SK-N-SH (cell line): ENCODE measurements at regions not wholly inside any gene's neighbourhood (a gene's known extent, or its start where the extent isn't known, plus 50 kb on each side); places are given as distances from the start of the nearest gene placed in this dataset.

Experiments used
- CTCF ChIA-PET: fragments of 300-600, 350-600 bp; formaldehyde crosslinking; extraction: SDS; loops from one replicate; lab custom pipeline; 2021; lab: Yijun Ruan, JAX
- POLR2A ChIA-PET: fragments of 350-600 bp; sonication (Branson Sonifier 250); formaldehyde crosslinking; extraction: SDS; loops from one replicate; lab custom pipeline; 2020; ENCODE audit warnings: antibody characterized with exemption, inconsistent platforms; lab: Yijun Ruan, JAX
- DNase-seq: peaks from one replicate; pipeline ENCODE4 v3.0.0; 2012
- H2AFZ ChIP-seq: fragments of 200-600 bp; sonication (generic); 2 replicates; pipeline ENCODE4 v1.8.1; 2016; ENCODE audit warnings: antibody characterized with exemption, mild to moderate bottlenecking, low read depth
- H3F3A ChIP-seq: fragments of 200-600 bp; sonication (generic); replicated peaks from 2 replicates; pipeline ENCODE3; 2016; ENCODE audit warnings: antibody characterized with exemption, mild to moderate bottlenecking; ENCODE audit not compliant: insufficient read depth
- H3K27ac ChIP-seq, 2 experiments: fragments of 200-500 bp in 1 of 2; fragments of 200-600 bp in 1 of 2; sonication (Bioruptor generic) in 1 of 2; sonication (generic), shearing (Covaris generic) in 1 of 2; 2 replicates each; pipeline versions ENCODE4 v1.5.1 to v1.6.1; 2014 to 2016; ENCODE audit warnings: low read depth in 2 of 2, inconsistent platforms in 1 of 2, low read length in 1 of 2, mild to moderate bottlenecking in 1 of 2, mixed read lengths in 1 of 2
- H3K27me3 ChIP-seq: fragments of 200-600 bp; sonication (generic), shearing (Covaris generic); 2 replicates; pipeline ENCODE4 v1.6.1; 2016; ENCODE audit warnings: mixed run types; ENCODE audit not compliant: insufficient read depth
- H3K36me3 ChIP-seq, 2 experiments: fragments of 200-500 bp in 1 of 2; fragments of 200-600 bp in 1 of 2; sonication (Bioruptor generic) in 1 of 2; sonication (generic) in 1 of 2; replicated peaks in 1 of 2; 2 replicates each; pipeline versions ENCODE3 to v1.5.1; 2014 to 2016; ENCODE audit warnings: low read length in 1 of 2, mild to moderate bottlenecking in 1 of 2; ENCODE audit not compliant: insufficient read depth in 2 of 2, control insufficient read depth in 1 of 2
- H3K4me1 ChIP-seq, 2 experiments: fragments of 200-500 bp in 1 of 2; fragments of 200-600 bp in 1 of 2; sonication (Bioruptor generic) in 1 of 2; sonication (generic), shearing (Covaris generic) in 1 of 2; 2 replicates each; pipeline versions ENCODE4 v1.5.1 to v1.6.1; 2014 to 2016; ENCODE audit warnings: low read depth in 1 of 2, low read length in 1 of 2, mixed run types in 1 of 2; ENCODE audit not compliant: insufficient read depth in 2 of 2, control insufficient read depth in 1 of 2
- H3K4me2 ChIP-seq: fragments of 200-600 bp; sonication (generic), shearing (Covaris generic); 2 replicates; pipeline ENCODE4 v1.6.1; 2017; ENCODE audit warnings: mixed run types
- H3K4me3 ChIP-seq, 2 experiments: fragments of 200-500 bp in 1 of 2; fragments of 200-600 bp in 1 of 2; sonication (Bioruptor generic) in 1 of 2; sonication (generic), shearing (Covaris generic) in 1 of 2; 2 replicates each; pipeline versions ENCODE4 v1.5.1 to v1.8.1; 2014 to 2016; ENCODE audit warnings: low read depth in 2 of 2, inconsistent platforms in 1 of 2, low read length in 1 of 2, mild to moderate bottlenecking in 1 of 2, mixed read lengths in 1 of 2, moderate library complexity in 1 of 2
- H3K79me2 ChIP-seq: fragments of 200-600 bp; sonication (generic); 2 replicates; pipeline ENCODE4 v1.8.1; 2017; ENCODE audit warnings: mild to moderate bottlenecking; ENCODE audit not compliant: insufficient read depth
- H3K9ac ChIP-seq: fragments of 200-600 bp; sonication (generic); 2 replicates; pipeline ENCODE4 v1.6.1; 2017; ENCODE audit warnings: mixed run types
- H3K9me2 ChIP-seq: fragments of 200-600 bp; sonication (generic); 2 replicates; pipeline ENCODE4 v1.6.1; 2017; ENCODE audit warnings: mixed run types
- H3K9me3 ChIP-seq: fragments of 200-600 bp; sonication (generic); 2 replicates; pipeline ENCODE4 v1.6.1; 2017; ENCODE audit warnings: mixed run types, mild to moderate bottlenecking, moderate library complexity
- H4K20me1 ChIP-seq: fragments of 200-600 bp; sonication (generic); 2 replicates; pipeline ENCODE4 v1.6.1; 2017; ENCODE audit warnings: mild to moderate bottlenecking, mixed run types; ENCODE audit not compliant: insufficient read depth
- CHD2 ChIP-seq: fragments of 150-350 bp; IDR thresholded peaks from 2 replicates; pipeline ENCODE4 v1.6.1; 2018; ENCODE audit warnings: low read length; ENCODE audit not compliant: partially characterized antibody
- ELF1 ChIP-seq: IDR thresholded peaks from 2 replicates; pipeline ENCODE4 v1.4.0; 2012
- EP300 ChIP-seq, 2 experiments: IDR thresholded peaks; 2 replicates each; pipeline versions ENCODE4 v1.4.0 to v1.6.1; 2012; ENCODE audit warnings: borderline replicate concordance in 1 of 2, low read depth in 1 of 2, low read length in 1 of 2
- FOSL2 ChIP-seq: IDR thresholded peaks from 2 replicates; pipeline ENCODE4 v1.4.0; 2012; ENCODE audit warnings: low read depth, mild to moderate bottlenecking, moderate library complexity, borderline replicate concordance
- FOXJ3 ChIP-seq: sonication (generic); formaldehyde crosslinking; IDR thresholded peaks from 2 replicates; pipeline ENCODE4 v1.5.1; 2020; ENCODE audit warnings: mild to moderate bottlenecking, missing genetic modification reagents
- FOXM1 ChIP-seq: IDR thresholded peaks from 2 replicates; pipeline ENCODE4 v1.4.0; 2012; ENCODE audit warnings: low read depth, mild to moderate bottlenecking
- MAX ChIP-seq: IDR thresholded peaks from 2 replicates; pipeline ENCODE4 v1.4.0; 2012; ENCODE audit warnings: low read depth
- MEF2A ChIP-seq: IDR thresholded peaks from 2 replicates; pipeline ENCODE4 v1.4.0; 2012; ENCODE audit warnings: low read depth, borderline replicate concordance
- MXI1 ChIP-seq: IDR thresholded peaks from 2 replicates; pipeline ENCODE4 v1.6.1; 2012; ENCODE audit warnings: mild to moderate bottlenecking, low read depth, low read length, improper control_type of control experiment
- NFIC ChIP-seq: IDR thresholded peaks from 2 replicates; pipeline ENCODE4 v1.4.0; 2012; ENCODE audit warnings: borderline replicate concordance
- RAD21 ChIP-seq: IDR thresholded peaks from 2 replicates; pipeline ENCODE4 v1.6.1; 2012; ENCODE audit warnings: mild to moderate bottlenecking, low read length
- REST ChIP-seq: IDR thresholded peaks from 2 replicates; pipeline ENCODE4 v1.6.1; 2012; ENCODE audit warnings: mild to moderate bottlenecking, low read depth, low read length, moderate library complexity
- RFX5 ChIP-seq: IDR thresholded peaks from 2 replicates; pipeline ENCODE4 v1.6.1; 2012; ENCODE audit warnings: mild to moderate bottlenecking, improper control_type of control experiment, low read length
- RXRA ChIP-seq: IDR thresholded peaks from 2 replicates; pipeline ENCODE4 v1.4.0; 2012; ENCODE audit warnings: low read depth, mild to moderate bottlenecking, borderline replicate concordance
- SMC3 ChIP-seq: IDR thresholded peaks from 2 replicates; pipeline ENCODE4 v1.6.1; 2012; ENCODE audit warnings: low read depth, low read length, improper control_type of control experiment
- TAF1 ChIP-seq: IDR thresholded peaks from 2 replicates; pipeline ENCODE4 v1.6.1; 2012; ENCODE audit warnings: low read depth, mild to moderate bottlenecking, low read length, moderate library complexity, borderline replicate concordance
- USF1 ChIP-seq: IDR thresholded peaks from 2 replicates; pipeline ENCODE4 v1.4.0; 2012; ENCODE audit warnings: low read depth, borderline replicate concordance
- YY1 ChIP-seq: IDR thresholded peaks from 2 replicates; pipeline ENCODE4 v1.4.0; 2012; ENCODE audit warnings: low read depth, mild to moderate bottlenecking
- WGBS: methylation state at CpG from one replicate; pipeline ENCODE4 v1.1.6; 2017; ENCODE audit warnings: low lambda C conversion rate; 5-methylcytosine and 5-hydroxymethylcytosine counted together
- TF ChIP-seq, protein P1 (sequence below): fragments of 200-600 bp; sonication (generic); IDR thresholded peaks from 2 replicates; pipeline ENCODE4 v1.6.1; 2017; ENCODE audit warnings: antibody characterized with exemption, mild to moderate bottlenecking, moderate library complexity
- TF ChIP-seq, protein P2 (sequence below): fragments of 150-350 bp; IDR thresholded peaks from 2 replicates; pipeline ENCODE4 v1.6.1; 2017; ENCODE audit warnings: antibody characterized with exemption, low read length, low read depth, borderline replicate concordance

- TF ChIP-seq MXI1, result no peak
- no peak for TF ChIP-seq FOXM1
- TF ChIP-seq RXRA, result no peak
Observed at GRCh38 chr3:3532508-3532907, 266.7 kb upstream of the LRRN1 start (continued).

DNA sequence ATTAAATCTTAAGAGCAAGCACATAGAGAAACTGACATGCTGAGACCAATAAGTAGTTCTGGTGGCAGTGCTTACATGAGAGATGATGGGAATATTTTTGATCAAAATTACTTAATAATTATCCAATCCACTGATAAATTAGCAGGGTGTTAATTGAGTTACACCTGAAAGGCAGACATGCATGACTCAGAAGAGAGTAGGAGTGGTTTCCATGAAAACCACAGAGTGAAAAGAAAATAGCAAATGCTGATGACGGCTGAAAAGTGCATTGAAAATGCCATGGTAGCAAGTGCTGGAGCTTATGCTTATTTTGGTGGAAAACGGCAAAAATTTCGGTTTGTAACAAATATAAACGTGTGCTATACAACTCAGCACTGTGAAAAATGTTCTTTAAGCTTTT lies 267.8 kb upstream of the LRRN1 start:
- no peak overlapping the region for H3K4me3 ChIP-seq
- no peaks in the 10 kb centered on the region for H3K79me2 ChIP-seq
- no peaks in the 10 kb centered on the region for H3K27me3 ChIP-seq
- no peaks in the 10 kb centered on the region for H4K20me1 ChIP-seq
- no peaks in the 10 kb centered on the region for H3K36me3 ChIP-seq
- no peak overlapping the region for H2AFZ ChIP-seq
- no peak overlapping the region for H3K27ac ChIP-seq
- no peak for DNase-seq
- no peaks in the 10 kb centered on the region for H3K4me1 ChIP-seq
- H3F3A ChIP-seq, result no peaks in the 10 kb centered on the region
- no peak overlapping the region for H3K9ac ChIP-seq
- H3K9me2 ChIP-seq, result no peaks in the 10 kb centered on the region
- no peak for TF ChIP-seq NFIC
- no peak for TF ChIP-seq FOXJ3 (CRISPR knock-in tag)
- no peak for TF ChIP-seq RAD21
- TF ChIP-seq SMC3, result no peak
- no peak for TF ChIP-seq MAX
- TF ChIP-seq MEF2A, result no peak
- TF ChIP-seq FOXM1, result no peak
- TF ChIP-seq USF1, result no peak
- no peak for TF ChIP-seq FOSL2
- TF ChIP-seq CHD2, result no peak
- TF ChIP-seq TAF1, result no peak
- no peak for TF ChIP-seq ELF1
- TF ChIP-seq, protein P1, sequence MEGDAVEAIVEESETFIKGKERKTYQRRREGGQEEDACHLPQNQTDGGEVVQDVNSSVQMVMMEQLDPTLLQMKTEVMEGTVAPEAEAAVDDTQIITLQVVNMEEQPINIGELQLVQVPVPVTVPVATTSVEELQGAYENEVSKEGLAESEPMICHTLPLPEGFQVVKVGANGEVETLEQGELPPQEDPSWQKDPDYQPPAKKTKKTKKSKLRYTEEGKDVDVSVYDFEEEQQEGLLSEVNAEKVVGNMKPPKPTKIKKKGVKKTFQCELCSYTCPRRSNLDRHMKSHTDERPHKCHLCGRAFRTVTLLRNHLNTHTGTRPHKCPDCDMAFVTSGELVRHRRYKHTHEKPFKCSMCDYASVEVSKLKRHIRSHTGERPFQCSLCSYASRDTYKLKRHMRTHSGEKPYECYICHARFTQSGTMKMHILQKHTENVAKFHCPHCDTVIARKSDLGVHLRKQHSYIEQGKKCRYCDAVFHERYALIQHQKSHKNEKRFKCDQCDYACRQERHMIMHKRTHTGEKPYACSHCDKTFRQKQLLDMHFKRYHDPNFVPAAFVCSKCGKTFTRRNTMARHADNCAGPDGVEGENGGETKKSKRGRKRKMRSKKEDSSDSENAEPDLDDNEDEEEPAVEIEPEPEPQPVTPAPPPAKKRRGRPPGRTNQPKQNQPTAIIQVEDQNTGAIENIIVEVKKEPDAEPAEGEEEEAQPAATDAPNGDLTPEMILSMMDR, result no peak
- TF ChIP-seq YY1, result no peak
- TF ChIP-seq EP300 (IDR thresholded peaks at IDR 0.05; ENCODE audit: borderline replicate concordance in 1 of 2, low read depth in 1 of 2, low read length in 1 of 2), result no peak
- no peak for TF ChIP-seq RFX5
- TF ChIP-seq, protein P2, sequence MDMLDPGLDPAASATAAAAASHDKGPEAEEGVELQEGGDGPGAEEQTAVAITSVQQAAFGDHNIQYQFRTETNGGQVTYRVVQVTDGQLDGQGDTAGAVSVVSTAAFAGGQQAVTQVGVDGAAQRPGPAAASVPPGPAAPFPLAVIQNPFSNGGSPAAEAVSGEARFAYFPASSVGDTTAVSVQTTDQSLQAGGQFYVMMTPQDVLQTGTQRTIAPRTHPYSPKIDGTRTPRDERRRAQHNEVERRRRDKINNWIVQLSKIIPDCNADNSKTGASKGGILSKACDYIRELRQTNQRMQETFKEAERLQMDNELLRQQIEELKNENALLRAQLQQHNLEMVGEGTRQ, result no peak
- no peak for TF ChIP-seq REST
- ChIA-PET POLR2A (no interaction called here), CTCF (interaction anchor here (1.4 kb wide), 1 partner anchor 331 kb away, joined by 3 read pairs; no protein-coding TSS in a partner anchor)
- WGBS, result under 1% methylated on average over 4 of the region's 4 CpGs
- no peak overlapping the region for H3K4me2 ChIP-seq
- no peaks in the 10 kb centered on the region for H3K9me3 ChIP-seq
